IMR-90 (cell line): ENCODE measurements at regions not wholly inside any gene's neighbourhood (a gene's known extent, or its start where the extent isn't known, plus 50 kb on each side); places are given as distances from the start of the nearest gene placed in this dataset.

Experiments
- ATAC-seq: fragments of 200-7000 bp; cut with Tn5 transposase; 2 replicates; pipeline ENCODE4 v1.9.1; 2020; ENCODE audit warnings: low read depth, mild to moderate bottlenecking, moderate library complexity
- BruUV-seq: library from RNA; stranded (reverse); fragments of 400-500 nt; replicated peaks from 2 replicates; lab custom pipeline; 2021; lab: Mats Ljungman, UMichigan
- CTCF ChIA-PET: fragments of 300-600 bp; formaldehyde crosslinking; extraction: SDS; loops from one replicate; lab custom pipeline; 2021; ENCODE audit warnings: antibody characterized with exemption; lab: Yijun Ruan, JAX
- POLR2A ChIA-PET: fragments of 300-600 bp; sonication (Branson Sonifier 250); formaldehyde crosslinking; loops from one replicate; lab custom pipeline; 2022; ENCODE audit warnings: antibody characterized with exemption; ENCODE audit not compliant: unreplicated experiment; lab: Charles Lee
- DNase-seq: peaks from one replicate; pipeline ENCODE4 v3.0.0; 2013
- H2AFZ ChIP-seq: replicated peaks from 2 replicates; pipeline ENCODE3; 2013; ENCODE audit warnings: low read length, mild to moderate bottlenecking; ENCODE audit not compliant: poor library complexity
- H2AK5ac ChIP-seq: 2 replicates; pipeline ENCODE4 v1.6.1; 2013; ENCODE audit warnings: low read depth, low read length, inconsistent platforms
- H2AK9ac ChIP-seq: replicated peaks from 2 replicates; pipeline ENCODE3; 2013; ENCODE audit warnings: mild to moderate bottlenecking, low read depth, low read length, moderate library complexity; ENCODE audit not compliant: poor library complexity
- H2BK120ac ChIP-seq: 2 replicates; pipeline ENCODE4 v1.6.1; 2013; ENCODE audit warnings: low read depth, low read length, inconsistent platforms
- H2BK15ac ChIP-seq: 3 replicates; pipeline ENCODE4 v1.6.1; 2013; ENCODE audit warnings: low read depth, low read length, inconsistent platforms
- H2BK20ac ChIP-seq: 2 replicates; pipeline ENCODE4 v1.6.1; 2013; ENCODE audit warnings: low read depth, mild to moderate bottlenecking, inconsistent platforms, low read length, moderate library complexity
- H2BK5ac ChIP-seq: 2 replicates; pipeline ENCODE4 v1.6.1; 2013; ENCODE audit warnings: mild to moderate bottlenecking, low read depth, low read length, inconsistent platforms; ENCODE audit not compliant: poor library complexity, severe bottlenecking
- H3K14ac ChIP-seq: replicated peaks from 2 replicates; pipeline ENCODE4 v1.6.1; 2013; ENCODE audit warnings: low read depth, low read length, inconsistent platforms
- H3K18ac ChIP-seq: 2 replicates; pipeline ENCODE4 v1.6.1; 2013; ENCODE audit warnings: low read depth, low read length, control low read depth
- H3K23ac ChIP-seq: 2 replicates; pipeline ENCODE4 v1.6.1; 2013; ENCODE audit warnings: low read depth, low read length, inconsistent platforms
- H3K27ac ChIP-seq: 2 replicates; pipeline ENCODE4 v1.5.1; 2013; ENCODE audit warnings: mild to moderate bottlenecking, control low read depth, low read length; ENCODE audit not compliant: insufficient read depth
- H3K27me3 ChIP-seq: 2 replicates; pipeline ENCODE4 v1.6.1; 2013; ENCODE audit warnings: low read length; ENCODE audit not compliant: control insufficient read depth, insufficient read depth
- H3K36me3 ChIP-seq: 2 replicates; pipeline ENCODE4 v1.6.1; 2013; ENCODE audit warnings: low read length, mixed read lengths; ENCODE audit not compliant: control insufficient read depth, insufficient read depth
- H3K4ac ChIP-seq: 2 replicates; pipeline ENCODE4 v1.6.1; 2013; ENCODE audit warnings: low read depth, low read length, inconsistent platforms
- H3K4me1 ChIP-seq: 2 replicates; pipeline ENCODE4 v1.6.1; 2013; ENCODE audit warnings: low read length, mixed read lengths; ENCODE audit not compliant: control insufficient read depth, insufficient read depth
- H3K4me2 ChIP-seq: 2 replicates; pipeline ENCODE4 v1.6.1; 2013; ENCODE audit warnings: low read depth, mild to moderate bottlenecking, control low read depth, low read length, moderate library complexity
- H3K4me3 ChIP-seq: 2 replicates; pipeline ENCODE4 v1.5.1; 2013; ENCODE audit warnings: low read depth, mild to moderate bottlenecking, control low read depth, low read length, moderate library complexity; ENCODE audit not compliant: insufficient read depth
- H3K56ac ChIP-seq: 2 replicates; pipeline ENCODE4 v1.6.1; 2013; ENCODE audit warnings: low read length, inconsistent platforms; ENCODE audit not compliant: insufficient read depth; ENCODE audit errors: extremely low read depth
- H3K79me1 ChIP-seq, 2 experiments: 2 replicates each; pipeline ENCODE4 v1.6.1; 2013; ENCODE audit warnings: low read length in 2 of 2, inconsistent platforms in 1 of 2, low read depth in 1 of 2
- H3K9ac ChIP-seq: 2 replicates; pipeline ENCODE4 v1.6.1; 2013; ENCODE audit warnings: low read depth, low read length, control low read depth
- H3K9me1 ChIP-seq: 2 replicates; pipeline ENCODE4 v1.6.1; 2013; ENCODE audit warnings: low read length, inconsistent platforms; ENCODE audit not compliant: insufficient read depth
- H3K9me3 ChIP-seq: 2 replicates; pipeline ENCODE4 v1.6.1; 2013; ENCODE audit warnings: low read length; ENCODE audit not compliant: control insufficient read depth, insufficient read depth
- H4K20me1 ChIP-seq: 2 replicates; pipeline ENCODE4 v1.6.1; 2013; ENCODE audit warnings: low read length, inconsistent platforms; ENCODE audit not compliant: insufficient read depth
- H4K5ac ChIP-seq: 2 replicates; pipeline ENCODE4 v1.6.1; 2013; ENCODE audit warnings: mild to moderate bottlenecking, low read depth, low read length, control low read depth
- H4K8ac ChIP-seq, 2 experiments: 2 replicates each; pipeline ENCODE4 v1.6.1; 2013; ENCODE audit warnings: low read depth in 2 of 2, low read length in 2 of 2, control low read depth in 1 of 2, inconsistent platforms in 1 of 2
- H4K91ac ChIP-seq: 2 replicates; pipeline ENCODE4 v1.6.1; 2013; ENCODE audit warnings: low read depth, low read length, inconsistent platforms; ENCODE audit not compliant: insufficient read depth
- BHLHE40 ChIP-seq: fragments of 150-350 bp; IDR thresholded peaks from 2 replicates; pipeline ENCODE4 v1.6.1; 2016; ENCODE audit warnings: mild to moderate bottlenecking, low read depth, low read length
- CEBPB ChIP-seq: IDR thresholded peaks from 2 replicates; pipeline ENCODE4 v1.6.1; 2012; ENCODE audit warnings: low read depth, low read length, improper control_type of control experiment
- CHD1 ChIP-seq: IDR thresholded peaks from 2 replicates; pipeline ENCODE4 v1.6.1; 2012; ENCODE audit warnings: low read depth, low read length, improper control_type of control experiment
- ELK1 ChIP-seq: fragments of 150-350 bp; IDR thresholded peaks from 2 replicates; pipeline ENCODE4 v1.6.1; 2016; ENCODE audit warnings: low read depth, mild to moderate bottlenecking, low read length, moderate library complexity, borderline replicate concordance
- FOS ChIP-seq: fragments of 150-350 bp; IDR thresholded peaks from 2 replicates; pipeline ENCODE4 v1.6.1; 2016; ENCODE audit warnings: low read depth, low read length
- MAFK ChIP-seq: IDR thresholded peaks from 2 replicates; pipeline ENCODE4 v1.6.1; 2012; ENCODE audit warnings: low read depth, low read length, improper control_type of control experiment
- MAZ ChIP-seq: IDR thresholded peaks from 2 replicates; pipeline ENCODE4 v1.6.1; 2012; ENCODE audit warnings: low read depth, mild to moderate bottlenecking, low read length, improper control_type of control experiment, moderate library complexity, borderline replicate concordance
- MXI1 ChIP-seq: IDR thresholded peaks from 2 replicates; pipeline ENCODE4 v1.6.1; 2012; ENCODE audit warnings: low read depth, mild to moderate bottlenecking, low read length, moderate library complexity, borderline replicate concordance
- NFE2L2 ChIP-seq: fragments of 150-350 bp; IDR thresholded peaks from 2 replicates; pipeline ENCODE4 v1.6.1; 2016; ENCODE audit warnings: low read depth, mild to moderate bottlenecking, low read length
- POLR2A ChIP-seq: IDR thresholded peaks from 2 replicates; pipeline ENCODE4 v1.6.1; 2012; ENCODE audit warnings: mild to moderate bottlenecking, low read depth, low read length
- RAD21 ChIP-seq: IDR thresholded peaks from 2 replicates; pipeline ENCODE4 v1.6.1; 2012; ENCODE audit warnings: low read length, improper control_type of control experiment
- RCOR1 ChIP-seq: IDR thresholded peaks from 2 replicates; pipeline ENCODE4 v1.6.1; 2012; ENCODE audit warnings: mild to moderate bottlenecking, low read length, improper control_type of control experiment; ENCODE audit not compliant: insufficient replicate concordance
- RFX5 ChIP-seq: IDR thresholded peaks from 2 replicates; pipeline ENCODE4 v1.8.0; 2012; ENCODE audit warnings: low read depth, mild to moderate bottlenecking, low read length, moderate library complexity
- SMC3 ChIP-seq: fragments of 150-350 bp; IDR thresholded peaks from 2 replicates; pipeline ENCODE4 v1.6.1; 2016; ENCODE audit warnings: low read depth, mild to moderate bottlenecking, antibody characterized with exemption, low read length, moderate library complexity
- USF2 ChIP-seq: fragments of 150-350 bp; IDR thresholded peaks from 2 replicates; pipeline ENCODE4 v1.6.1; 2017; ENCODE audit warnings: mild to moderate bottlenecking, antibody characterized with exemption, low read length, low read depth
- WGBS, 2 experiments: methylation state at CpG; one replicate each; pipeline versions ENCODE4 v1.1.5 to v1.1.7; 2013; ENCODE audit warnings: missing lambda C conversion rate in 2 of 2; ENCODE audit not compliant: insufficient read length in 1 of 2; ENCODE audit errors: extremely low coverage in 2 of 2; 5-methylcytosine and 5-hydroxymethylcytosine counted together
- dilution Hi-C: fragments of 300-500 bp; cut with HindIII; formaldehyde crosslinking; loops from one replicate; pipeline ENCODE4 v1.14.3; 2018; ENCODE audit warnings: low sequenced_read_pairs; ENCODE audit not compliant: unreplicated experiment
- in situ Hi-C: fragments of 300-500 bp; cut with MboI; formaldehyde crosslinking; loops from 3 replicates; pipeline ENCODE4 v1.14.3; 2019; ENCODE audit warnings: low sequenced_read_pairs, inconsistent platforms, mixed read lengths
- intact Hi-C: fragments of 100-400 bp; cut with micrococcal nuclease; formaldehyde crosslinking; loops from 2 replicates; pipeline ENCODE4 v1.10.0; 2022
- TF ChIP-seq, protein P1 (sequence below): conservative IDR thresholded peaks from 2 replicates; pipeline ENCODE4 v1.5.1; 2012; ENCODE audit warnings: mild to moderate bottlenecking, low read depth, low read length, improper control_type of control experiment

- H3K9me1 ChIP-seq = no peaks in the 10 kb centered on the region
- ChIA-PET CTCF (interaction anchor here (0.6 kb wide), 1 partner anchor 313 kb away, joined by 3 read pairs; no protein-coding TSS in a partner anchor), POLR2A (no interaction called here)
- H3K18ac ChIP-seq = no peak overlapping the region
- no peaks in the 10 kb centered on the region for H3K9me3 ChIP-seq
- H2BK15ac ChIP-seq = no peak overlapping the region
- H3K9ac ChIP-seq = no peak overlapping the region
- DNase-seq = no peak
- dilution Hi-C loops (no loop called here), in situ Hi-C loops (no loop called here), intact Hi-C loops (no loop called here)
- H3K23ac ChIP-seq = no peak overlapping the region
- H3K27me3 ChIP-seq = no peaks in the 10 kb centered on the region
- no peak overlapping the region for H2AFZ ChIP-seq
- H4K91ac ChIP-seq = no peak overlapping the region
- no peak overlapping the region for H4K5ac ChIP-seq
- no peaks in the 10 kb centered on the region for H4K20me1 ChIP-seq
- no peaks in the 10 kb centered on the region for H3K4me1 ChIP-seq
- no peak overlapping the region for H2AK9ac ChIP-seq
- no peak for TF ChIP-seq USF2
- no peak for TF ChIP-seq MAFK
- TF ChIP-seq RFX5 = no peak
- no peak for TF ChIP-seq RAD21
- TF ChIP-seq, protein P1, sequence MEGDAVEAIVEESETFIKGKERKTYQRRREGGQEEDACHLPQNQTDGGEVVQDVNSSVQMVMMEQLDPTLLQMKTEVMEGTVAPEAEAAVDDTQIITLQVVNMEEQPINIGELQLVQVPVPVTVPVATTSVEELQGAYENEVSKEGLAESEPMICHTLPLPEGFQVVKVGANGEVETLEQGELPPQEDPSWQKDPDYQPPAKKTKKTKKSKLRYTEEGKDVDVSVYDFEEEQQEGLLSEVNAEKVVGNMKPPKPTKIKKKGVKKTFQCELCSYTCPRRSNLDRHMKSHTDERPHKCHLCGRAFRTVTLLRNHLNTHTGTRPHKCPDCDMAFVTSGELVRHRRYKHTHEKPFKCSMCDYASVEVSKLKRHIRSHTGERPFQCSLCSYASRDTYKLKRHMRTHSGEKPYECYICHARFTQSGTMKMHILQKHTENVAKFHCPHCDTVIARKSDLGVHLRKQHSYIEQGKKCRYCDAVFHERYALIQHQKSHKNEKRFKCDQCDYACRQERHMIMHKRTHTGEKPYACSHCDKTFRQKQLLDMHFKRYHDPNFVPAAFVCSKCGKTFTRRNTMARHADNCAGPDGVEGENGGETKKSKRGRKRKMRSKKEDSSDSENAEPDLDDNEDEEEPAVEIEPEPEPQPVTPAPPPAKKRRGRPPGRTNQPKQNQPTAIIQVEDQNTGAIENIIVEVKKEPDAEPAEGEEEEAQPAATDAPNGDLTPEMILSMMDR = no peak
- no peak for TF ChIP-seq FOS
- TF ChIP-seq MAZ = no peak
- TF ChIP-seq ELK1 = no peak
- no peak for TF ChIP-seq RCOR1
- no peak for TF ChIP-seq NFE2L2
- TF ChIP-seq MXI1 = no peak
- TF ChIP-seq POLR2A = no peak
- TF ChIP-seq SMC3 = no peak
- no peak for TF ChIP-seq CEBPB
- no peak for TF ChIP-seq BHLHE40
- TF ChIP-seq CHD1 = no peak
- no peak overlapping the region for H3K4me3 ChIP-seq
- H4K8ac ChIP-seq = no peak overlapping the region
- no CpG with 5 or more reads among the region's 1 CpG for WGBS, 2 experiments
- H3K14ac ChIP-seq = no peak overlapping the region
- H3K4me2 ChIP-seq = no peak overlapping the region
- no peak overlapping the region for H2BK5ac ChIP-seq
- no TSS peak for BruUV-seq
- no peak overlapping the region for H3K27ac ChIP-seq
- no peak overlapping the region for H3K56ac ChIP-seq
- H2AK5ac ChIP-seq = no peak overlapping the region
- no peak for ATAC-seq
- no peaks in the 10 kb centered on the region for H3K36me3 ChIP-seq
- no peaks in the 10 kb centered on the region for H3K79me1 ChIP-seq
- no peak overlapping the region for H2BK120ac ChIP-seq
- H2BK20ac ChIP-seq = no peak overlapping the region
- H3K4ac ChIP-seq = no peak overlapping the region
Measured at GRCh38 chr18:40011201-40011600, 1943.8 kb upstream of the PIK3C3 start.
